ENCODE measurements at regions not wholly inside any gene's neighbourhood (a gene's known extent, or its start where the extent isn't known, plus 50 kb on each side); places are given as distances from the start of the nearest gene placed in this dataset.

DNA sequence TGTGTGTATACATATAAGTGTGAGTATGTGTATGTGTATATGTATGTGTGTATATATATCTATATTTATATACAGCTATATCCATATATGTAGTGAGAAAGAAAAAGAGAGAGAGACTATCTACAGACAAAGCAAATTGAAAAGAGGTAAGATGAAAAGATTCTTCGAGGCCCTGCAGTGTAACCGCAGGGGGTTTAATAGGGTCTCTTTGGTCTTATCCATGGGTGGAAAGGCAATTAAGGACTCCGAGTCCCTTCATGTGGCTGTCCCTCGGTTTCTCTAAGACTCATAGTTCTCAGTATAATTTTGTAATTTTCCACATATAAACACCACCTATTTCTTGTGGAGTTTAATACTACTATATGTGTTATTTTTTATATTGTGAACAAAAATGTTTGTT is 50.6 kb upstream of the JAZF1 start:
- H3K9me3 ChIP-seq (ENCODE audit: control insufficient read depth, insufficient read depth, low read length) = no peaks in the 10 kb centered on the region
- peaks cover 16% of the 10 kb centered on the region for H3K4me1 ChIP-seq (ENCODE audit: insufficient read depth, low read length)
- no peaks in the 10 kb centered on the region for H3K36me3 ChIP-seq (ENCODE audit: insufficient read depth, low read length)
- H3K9ac ChIP-seq (ENCODE audit: low read depth, low read length) = no peak overlapping the region

DNA sequence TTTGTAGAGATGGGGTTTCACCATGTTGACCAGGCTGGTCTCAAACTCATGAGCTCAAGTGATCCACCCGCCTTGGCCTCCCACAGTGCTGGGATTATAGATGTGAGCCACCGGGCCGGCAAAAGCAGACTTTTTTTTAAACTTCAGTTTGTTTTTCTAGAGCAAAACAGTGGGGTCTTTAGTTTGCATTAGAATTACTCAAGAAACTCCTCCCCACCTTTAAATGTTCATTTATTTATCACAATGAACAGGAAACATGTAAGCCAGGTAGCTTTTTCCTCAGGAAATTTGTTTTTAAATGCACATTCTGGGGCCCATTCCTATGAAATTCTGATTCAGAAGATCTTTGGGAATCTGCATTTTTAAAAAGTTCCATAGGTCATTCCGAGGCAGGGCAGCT is 56.0 kb upstream of the JAZF1 start:
- no peaks in the 10 kb centered on the region for H3K36me3 ChIP-seq (ENCODE audit: insufficient read depth, low read length)
- H3K9me3 ChIP-seq (ENCODE audit: control insufficient read depth, insufficient read depth, low read length) = no peaks in the 10 kb centered on the region; the same call in 1 of the 2 replicates
- H3K4me1 ChIP-seq (ENCODE audit: insufficient read depth, low read length) = peaks cover 26% of the 10 kb centered on the region
- no peak overlapping the region for H3K9ac ChIP-seq (ENCODE audit: low read depth, low read length)

DNA sequence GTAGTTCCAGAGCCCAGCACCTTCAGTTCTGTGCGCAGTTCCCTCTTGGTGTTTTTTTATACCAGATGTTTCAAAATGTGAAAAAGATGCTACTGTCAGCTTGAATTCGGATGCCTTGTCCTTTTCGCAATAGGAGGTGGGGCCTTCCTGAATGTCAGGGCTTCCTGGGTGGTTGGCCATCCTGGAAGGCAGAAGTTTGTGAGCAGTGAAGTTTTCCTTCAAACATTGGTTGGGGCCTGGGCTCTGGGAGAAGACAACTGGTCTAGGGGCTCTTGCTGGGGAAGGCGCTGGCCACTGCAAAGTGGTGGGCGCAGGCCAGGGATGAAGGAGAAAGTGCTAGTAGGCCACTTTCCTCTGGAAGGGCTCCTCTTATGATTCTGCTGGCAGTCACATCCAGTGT is 56.8 kb upstream of the JAZF1 start:
- H3K9me3 ChIP-seq (ENCODE audit: control insufficient read depth, insufficient read depth, low read length) = no peaks in the 10 kb centered on the region; the same call in 1 of the 2 replicates
- no peak overlapping the region for H3K9ac ChIP-seq (ENCODE audit: low read depth, low read length)
- peaks cover 26% of the 10 kb centered on the region for H3K4me1 ChIP-seq (ENCODE audit: insufficient read depth, low read length)
- H3K36me3 ChIP-seq (ENCODE audit: insufficient read depth, low read length) = no peaks in the 10 kb centered on the region

DNA sequence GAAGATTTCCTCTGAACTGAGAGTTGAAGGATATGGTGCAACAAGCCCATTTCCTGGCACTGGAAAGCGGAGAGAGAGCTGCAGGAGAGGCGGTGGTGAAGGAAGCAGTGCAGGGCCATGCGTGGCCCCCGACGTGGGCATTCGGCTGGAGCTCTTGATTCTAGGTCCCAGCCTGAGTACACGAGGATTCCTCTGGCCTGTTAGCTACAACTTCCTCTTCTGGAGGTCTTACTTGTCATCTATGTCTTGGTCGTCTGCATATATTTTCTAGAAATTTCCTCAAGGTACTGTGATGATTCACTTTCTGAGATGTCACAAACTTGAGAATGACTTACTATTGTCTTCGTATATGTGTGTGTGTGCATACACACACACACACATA is 59.2 kb upstream of the JAZF1 start:
- Histone ChIP-seq H3K9ac (ENCODE audit: low read depth, low read length) (no peak overlapping the region), H3K9me3 (ENCODE audit: control insufficient read depth, insufficient read depth, low read length) (no peaks in the 10 kb centered on the region; the same call in 1 of the 2 replicates), H3K4me1 (ENCODE audit: insufficient read depth, low read length) (peaks cover 26% of the 10 kb centered on the region), H3K36me3 (ENCODE audit: insufficient read depth, low read length) (no peaks in the 10 kb centered on the region; the same call in 1 of the 2 replicates)

DNA sequence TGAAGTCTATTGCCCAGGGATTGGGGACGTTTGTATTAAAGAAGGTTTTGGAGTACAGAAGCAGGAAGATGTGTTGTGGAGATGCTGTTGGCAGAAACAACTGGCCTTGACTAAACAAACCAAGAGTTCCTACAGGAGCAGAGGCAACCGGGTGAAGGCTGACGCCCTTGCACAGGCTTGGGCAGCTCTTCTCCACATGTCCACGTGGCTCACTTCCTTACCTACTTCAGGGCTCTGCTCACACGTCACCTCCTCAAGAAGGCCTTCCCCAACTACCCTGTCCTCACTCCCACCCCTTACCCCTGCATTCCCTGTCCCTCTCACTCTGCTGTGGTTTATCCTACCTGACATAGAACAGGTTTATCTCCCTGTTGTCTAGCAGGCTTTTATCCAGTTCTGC is 59.9 kb upstream of the JAZF1 start:
- Histone ChIP-seq H3K9ac (ENCODE audit: low read depth, low read length) (no peak overlapping the region), H3K4me1 (ENCODE audit: insufficient read depth, low read length) (peaks cover 24% of the 10 kb centered on the region), H3K9me3 (ENCODE audit: control insufficient read depth, insufficient read depth, low read length) (no peaks in the 10 kb centered on the region; the same call in 1 of the 2 replicates), H3K36me3 (ENCODE audit: insufficient read depth, low read length) (no peaks in the 10 kb centered on the region; the same call in 1 of the 2 replicates)

DNA sequence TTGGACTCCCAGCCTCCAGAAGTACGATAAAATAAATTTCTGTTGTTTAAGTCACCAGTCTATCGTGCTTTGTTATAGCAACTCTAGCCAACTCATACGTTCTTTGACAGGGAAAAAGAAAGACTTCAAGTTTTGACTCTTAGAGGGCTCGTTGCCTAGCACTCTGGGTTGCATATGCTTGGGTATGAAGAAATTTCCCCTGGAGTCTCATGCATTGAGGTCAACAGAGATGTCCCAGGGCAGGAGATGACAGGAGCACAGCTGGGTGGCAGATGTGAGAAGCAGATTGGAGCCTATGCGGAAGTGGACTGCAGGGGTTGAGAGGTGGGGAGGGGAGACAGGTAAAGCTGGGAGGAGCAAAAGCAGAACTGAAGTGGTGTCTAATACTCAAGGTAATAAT is 63.3 kb upstream of the JAZF1 start:
- no peak overlapping the region for H3K9ac ChIP-seq (ENCODE audit: low read depth, low read length)

DNA sequence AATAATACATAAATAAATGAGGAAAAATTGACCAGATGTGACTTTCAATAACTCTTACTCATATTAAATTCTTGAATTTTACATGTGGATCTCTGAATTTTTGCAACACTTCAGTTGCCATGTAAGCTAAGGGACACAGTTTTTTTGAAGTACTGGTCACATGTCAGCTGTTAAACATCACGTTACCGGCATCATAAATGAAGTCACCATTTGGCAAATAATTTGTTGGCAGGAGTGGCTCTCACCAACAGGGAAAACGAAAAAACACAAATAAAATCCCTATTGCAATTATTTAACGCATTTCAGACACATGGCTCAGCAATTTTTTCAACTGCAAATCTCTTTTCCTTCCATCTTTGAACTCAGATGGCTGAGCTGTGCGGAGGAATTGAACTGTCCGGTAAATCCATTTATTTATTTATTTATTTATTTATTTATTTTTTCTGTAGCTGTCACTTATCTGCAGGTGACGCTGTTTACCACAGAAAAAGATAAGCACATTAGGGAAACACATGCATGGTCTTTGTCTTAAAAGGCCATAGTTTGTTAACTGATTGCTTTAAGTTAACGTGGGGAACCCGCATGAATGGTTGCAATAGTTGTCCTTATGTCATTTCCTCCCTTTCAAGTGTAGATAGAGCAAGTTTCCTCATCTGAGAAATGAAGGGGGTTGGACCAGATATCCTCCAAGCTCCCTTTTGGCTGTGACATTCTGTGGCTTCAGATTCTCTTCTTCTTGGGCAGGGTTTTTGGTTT is 64.7 kb upstream of the JAZF1 start:
- no peak overlapping the region for H3K9ac ChIP-seq (ENCODE audit: low read depth, low read length)
- H3K9me3 ChIP-seq (ENCODE audit: control insufficient read depth, insufficient read depth, low read length) = peaks cover 8% of the 10 kb centered on the region; the same call in 1 of the 2 replicates
- H3K4me1 ChIP-seq (ENCODE audit: insufficient read depth, low read length) = peaks cover 15% of the 10 kb centered on the region; the same call in 1 of the 2 replicates
- no peaks in the 10 kb centered on the region; the same call in 1 of the 2 replicates for H3K36me3 ChIP-seq (ENCODE audit: insufficient read depth, low read length)

More for the DNA sequence above, 63.3 kb upstream of the JAZF1 start:
- H3K9me3 ChIP-seq (ENCODE audit: control insufficient read depth, insufficient read depth, low read length) = peaks cover 3% of the 10 kb centered on the region; the same call in 1 of the 2 replicates
- no peaks in the 10 kb centered on the region; the same call in 1 of the 2 replicates for H3K36me3 ChIP-seq (ENCODE audit: insufficient read depth, low read length)
- H3K4me1 ChIP-seq (ENCODE audit: insufficient read depth, low read length) = peaks cover 15% of the 10 kb centered on the region; the same call in 1 of the 2 replicates

DNA sequence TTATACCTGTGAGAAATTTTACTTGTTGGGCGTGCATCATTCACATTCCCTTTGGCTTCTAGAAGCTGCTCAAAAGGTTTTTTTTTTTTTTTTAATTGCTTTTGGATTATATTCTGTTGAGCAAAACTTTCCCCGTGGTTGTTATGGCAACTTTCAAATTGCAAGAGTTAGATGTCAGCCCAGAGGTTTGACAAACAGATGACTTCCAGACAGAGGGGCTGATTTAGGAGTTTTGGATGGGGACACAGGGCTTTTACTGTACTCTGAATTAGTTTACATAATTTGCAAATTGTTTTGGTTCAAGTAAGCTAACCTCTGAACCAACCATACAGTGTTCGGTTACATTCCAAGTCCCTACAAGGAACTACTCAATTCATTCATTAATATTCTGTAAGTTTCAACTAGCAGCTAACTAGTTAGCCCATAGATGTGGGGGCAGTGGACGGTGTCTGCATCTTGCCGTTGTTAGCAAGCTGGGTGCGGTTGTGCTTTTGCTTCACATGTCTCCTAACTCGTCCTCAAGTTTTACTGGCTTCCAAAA is 66.4 kb upstream of the JAZF1 start:
- Histone ChIP-seq H3K9ac (ENCODE audit: low read depth, low read length) (no peak overlapping the region), H3K4me1 (ENCODE audit: insufficient read depth, low read length) (peaks cover 15% of the 10 kb centered on the region; the same call in 1 of the 2 replicates)

DNA sequence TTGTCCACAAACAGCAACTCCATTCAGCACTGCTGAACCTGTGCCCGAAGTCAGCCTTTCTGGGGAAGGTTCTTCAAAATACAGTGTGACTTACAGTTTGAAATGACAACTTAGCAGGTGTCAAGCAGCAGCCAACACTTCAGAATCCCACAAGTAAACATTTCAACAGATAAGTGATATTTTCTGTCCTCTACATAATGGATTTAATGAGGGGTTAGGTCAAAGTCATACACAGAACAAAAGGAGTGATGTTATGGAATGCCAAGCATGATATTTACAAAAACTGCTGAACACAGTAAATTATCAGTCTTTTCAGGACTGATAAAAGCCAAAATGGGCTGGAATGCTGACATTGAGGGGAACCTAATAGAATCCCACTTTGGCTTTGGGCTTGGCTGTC is 77.6 kb upstream of the JAZF1 start:
- H3K36me3 ChIP-seq (ENCODE audit: insufficient read depth, low read length) = no peaks in the 10 kb centered on the region
- no peaks in the 10 kb centered on the region for H3K9me3 ChIP-seq (ENCODE audit: control insufficient read depth, insufficient read depth, low read length)
- H3K4me1 ChIP-seq (ENCODE audit: insufficient read depth, low read length) = no peaks in the 10 kb centered on the region; the same call in 1 of the 2 replicates
- H3K9ac ChIP-seq (ENCODE audit: low read depth, low read length) = no peak overlapping the region

More for the DNA sequence above, 66.4 kb upstream of the JAZF1 start:
- H3K9me3 ChIP-seq (ENCODE audit: control insufficient read depth, insufficient read depth, low read length) = peaks cover 8% of the 10 kb centered on the region; the same call in 1 of the 2 replicates
- H3K36me3 ChIP-seq (ENCODE audit: insufficient read depth, low read length) = no peaks in the 10 kb centered on the region; the same call in 1 of the 2 replicates

DNA sequence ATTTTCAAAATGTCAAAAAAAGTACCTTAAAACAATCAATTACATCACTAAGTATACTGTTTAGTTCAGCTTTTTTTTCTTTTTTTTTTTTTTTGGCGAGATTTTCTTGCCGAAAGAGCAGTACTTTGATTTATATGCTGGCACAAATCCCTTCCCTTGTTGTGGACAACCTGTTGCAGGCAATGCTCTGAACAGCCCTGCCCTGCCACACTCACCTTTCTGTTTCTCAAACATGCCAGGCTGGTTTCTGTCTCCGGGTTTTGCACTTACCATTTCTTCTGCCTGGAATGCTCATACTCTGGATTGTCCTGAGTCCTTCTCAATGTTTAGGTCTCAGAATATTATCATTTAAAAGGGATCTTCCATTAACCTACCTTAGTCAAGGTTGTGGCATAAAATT is 80.4 kb upstream of the JAZF1 start:
- H3K9me3 ChIP-seq (ENCODE audit: control insufficient read depth, insufficient read depth, low read length) = no peaks in the 10 kb centered on the region
- no peaks in the 10 kb centered on the region for H3K36me3 ChIP-seq (ENCODE audit: insufficient read depth, low read length)
- no peak overlapping the region for H3K9ac ChIP-seq (ENCODE audit: low read depth, low read length)
- H3K4me1 ChIP-seq (ENCODE audit: insufficient read depth, low read length) = no peaks in the 10 kb centered on the region; the same call in 1 of the 2 replicates

DNA sequence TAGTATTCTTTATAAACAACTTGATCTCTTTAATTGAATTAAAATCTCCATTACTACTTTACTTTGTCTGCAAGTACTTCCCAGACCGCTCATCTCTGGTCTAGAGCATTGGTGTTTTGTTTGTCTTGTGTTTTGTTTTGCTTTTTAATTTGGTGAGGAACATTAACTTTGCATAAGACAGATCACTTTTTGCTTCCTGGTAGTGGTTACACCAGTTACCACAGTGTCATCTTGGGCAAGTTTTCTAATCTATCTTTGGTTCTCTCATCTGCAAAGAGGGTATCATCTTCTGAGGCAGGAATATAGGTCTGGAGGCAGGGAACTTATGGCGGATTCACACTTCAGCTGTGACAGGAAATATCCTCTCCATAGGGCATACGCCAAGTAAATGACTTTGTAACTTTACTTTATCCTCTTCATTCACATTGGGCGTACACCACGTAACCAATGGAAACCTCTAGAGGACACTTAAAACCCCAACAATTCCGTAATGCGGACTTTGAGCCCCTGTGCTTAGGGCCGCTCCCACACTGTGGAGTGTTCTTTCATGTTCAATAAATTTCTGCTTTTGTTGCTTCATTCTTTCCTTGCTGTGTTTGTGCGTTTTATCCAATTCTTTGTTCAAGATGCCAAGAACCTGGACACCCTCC is 83.2 kb upstream of the JAZF1 start:
- H3K4me1 ChIP-seq (ENCODE audit: insufficient read depth, low read length) = no peaks in the 10 kb centered on the region
- H3K9ac ChIP-seq (ENCODE audit: low read depth, low read length) = no peak overlapping the region
- H3K36me3 ChIP-seq (ENCODE audit: insufficient read depth, low read length) = no peaks in the 10 kb centered on the region
- H3K9me3 ChIP-seq (ENCODE audit: control insufficient read depth, insufficient read depth, low read length) = no peaks in the 10 kb centered on the region

DNA sequence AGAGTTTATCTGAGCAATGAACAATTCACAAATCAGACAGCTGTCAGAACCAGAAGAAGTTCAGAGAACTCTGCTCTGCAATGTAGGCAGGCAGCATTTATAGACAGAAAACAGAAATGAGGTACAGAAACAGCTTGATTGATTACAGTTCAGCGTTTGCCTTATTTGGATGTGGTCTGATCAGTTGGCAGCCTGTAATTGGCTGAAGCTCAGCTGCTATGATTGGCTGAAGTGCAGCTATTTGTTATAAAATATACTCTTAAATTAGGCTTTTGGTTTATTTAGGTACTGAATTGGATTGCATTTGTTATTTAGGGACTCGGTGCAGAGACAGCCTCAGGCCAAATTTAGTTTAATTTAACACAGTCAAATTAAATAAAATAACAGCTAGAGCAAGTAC is 85.8 kb upstream of the JAZF1 start:
- peaks cover under 1% of the 10 kb centered on the region; the same call in 1 of the 2 replicates for H3K4me1 ChIP-seq (ENCODE audit: insufficient read depth, low read length)
- no peaks in the 10 kb centered on the region for H3K9me3 ChIP-seq (ENCODE audit: control insufficient read depth, insufficient read depth, low read length)
- no peak overlapping the region for H3K9ac ChIP-seq (ENCODE audit: low read depth, low read length)
- no peaks in the 10 kb centered on the region for H3K36me3 ChIP-seq (ENCODE audit: insufficient read depth, low read length)

DNA sequence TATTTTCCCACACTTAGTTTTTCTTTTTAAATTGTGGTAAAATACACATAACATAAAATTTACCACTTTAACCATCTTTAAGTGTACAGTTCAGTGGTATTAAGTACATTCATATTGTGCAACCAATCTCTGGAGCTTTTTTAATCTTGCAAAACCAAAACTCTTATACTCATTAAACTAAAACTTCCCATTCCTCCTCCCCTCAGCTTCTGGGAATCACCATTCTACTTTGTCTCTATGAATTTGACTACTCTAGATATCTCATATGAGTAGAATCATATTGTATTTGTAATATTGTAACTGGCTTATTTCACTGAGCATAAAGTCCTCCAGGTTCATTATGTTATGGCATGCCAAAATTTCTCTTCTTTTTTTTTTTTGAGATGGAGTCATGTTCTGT is 86.4 kb upstream of the JAZF1 start:
- H3K4me1 ChIP-seq (ENCODE audit: insufficient read depth, low read length) = peaks cover 7% of the 10 kb centered on the region; the same call in 1 of the 2 replicates
- no peaks in the 10 kb centered on the region for H3K9me3 ChIP-seq (ENCODE audit: control insufficient read depth, insufficient read depth, low read length)
- no peak overlapping the region for H3K9ac ChIP-seq (ENCODE audit: low read depth, low read length)
- no peaks in the 10 kb centered on the region for H3K36me3 ChIP-seq (ENCODE audit: insufficient read depth, low read length)

DNA sequence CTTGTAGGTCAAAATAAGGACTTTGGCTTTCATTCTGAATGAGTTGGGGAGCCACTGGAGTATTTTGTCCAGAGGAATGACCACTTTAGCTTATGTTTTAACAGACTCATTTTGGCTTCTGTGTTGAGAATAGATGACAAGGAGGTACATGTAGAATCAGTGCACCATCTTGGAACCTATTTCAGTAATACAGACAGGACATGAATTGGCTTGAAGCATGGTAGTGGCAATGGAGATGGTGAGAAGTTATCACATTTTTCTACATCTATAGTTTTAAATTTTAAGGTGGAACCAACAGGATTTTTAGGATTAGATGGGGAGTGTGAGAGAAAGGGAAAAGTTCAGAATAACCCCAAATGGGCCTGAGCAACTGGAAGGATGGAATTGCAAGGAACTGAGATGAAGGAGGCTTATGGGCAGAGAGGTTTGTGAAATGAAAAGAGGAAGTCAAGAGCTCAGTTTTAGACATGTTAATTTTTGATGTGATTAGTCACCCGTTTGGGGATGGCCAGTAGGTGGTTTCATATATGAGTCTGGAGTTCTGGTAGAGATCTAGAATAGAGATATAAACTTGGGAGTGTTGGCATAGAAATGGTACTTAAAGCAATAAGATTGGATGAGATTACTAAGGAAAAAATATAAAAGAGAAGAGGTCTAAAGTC is 89.2 kb upstream of the JAZF1 start:
- Histone ChIP-seq H3K4me1 (ENCODE audit: insufficient read depth, low read length) (peaks cover 12% of the 10 kb centered on the region; the same call in 1 of the 2 replicates), H3K9me3 (ENCODE audit: control insufficient read depth, insufficient read depth, low read length) (peaks cover 5% of the 10 kb centered on the region; the same call in 1 of the 2 replicates), H3K9ac (ENCODE audit: low read depth, low read length) (no peak overlapping the region), H3K36me3 (ENCODE audit: insufficient read depth, low read length) (no peaks in the 10 kb centered on the region)

All from ES-I3 (cell line).